CD4-positive, alpha-beta T cell (primary cell): ENCODE measurements at regions not wholly inside any gene's neighbourhood (a gene's known extent, or its start where the extent isn't known, plus 50 kb on each side); places are given as distances from the start of the nearest gene placed in this dataset.

Experiments
- ATAC-seq: fragments of 200-7000 bp; cut with Tn5 transposase; one replicate; pipeline ENCODE4 v1.10.0; 2022; ENCODE audit warnings: mild to moderate bottlenecking; ENCODE audit not compliant: poor library complexity
- CTCF ChIA-PET: fragments of 350-600 bp; sonication (Branson Sonifier 250); formaldehyde crosslinking; loops from one replicate; lab custom pipeline; 2021; ENCODE audit warnings: antibody characterized with exemption, inconsistent platforms; lab: Charles Lee
- POLR2A ChIA-PET: fragments of 350-600 bp; sonication (Branson Sonifier 250); formaldehyde crosslinking; loops from one replicate; lab custom pipeline; 2021; ENCODE audit warnings: antibody characterized with exemption, inconsistent platforms; lab: Charles Lee
- DNase-seq, 14 experiments: peaks; one replicate each; pipeline ENCODE4 v3.0.0-alpha.2; 2013 to 2020; ENCODE audit warnings: mixed read lengths in 2 of 14
- H3K27ac ChIP-seq, 2 donors: one replicate each; pipeline versions ENCODE4 v1.5.1 to v1.7.0; 2013; ENCODE audit warnings: low read length in 2 of 2, low read depth in 1 of 2, mild to moderate bottlenecking in 1 of 2
- H3K27me3 ChIP-seq, 2 experiments: 1 replicate in 1 of 2; 2 replicates in 1 of 2; pipeline versions ENCODE4 v1.6.1 to v1.7.0; 2013; ENCODE audit warnings: low read length in 2 of 2, control low read depth in 1 of 2, mild to moderate bottlenecking in 1 of 2, moderate library complexity in 1 of 2; ENCODE audit not compliant: insufficient read depth in 2 of 2, control insufficient read depth in 1 of 2
- H3K36me3 ChIP-seq: one replicate; pipeline ENCODE4 v1.6.1; 2013; ENCODE audit warnings: low read length, control low read depth; ENCODE audit not compliant: insufficient read depth
- H3K4me1 ChIP-seq: one replicate; pipeline ENCODE4 v1.6.1; 2013; ENCODE audit warnings: low read length, control low read depth; ENCODE audit not compliant: insufficient read depth
- H3K4me3 ChIP-seq: one replicate; pipeline ENCODE4 v1.5.1; 2013; ENCODE audit warnings: mild to moderate bottlenecking, low read length, moderate library complexity
- H3K9me3 ChIP-seq, 2 experiments: 1 replicate in 1 of 2; 2 replicates in 1 of 2; pipeline versions ENCODE4 v1.6.1 to v1.7.0; 2013; ENCODE audit warnings: low read length in 2 of 2, mild to moderate bottlenecking in 2 of 2, control low read depth in 1 of 2, moderate library complexity in 1 of 2; ENCODE audit not compliant: control insufficient read depth in 1 of 2, insufficient read depth in 1 of 2
- H3K27ac Mint-ChIP-seq: one replicate; pipeline ENCODE4 v1.8.0; 2020; ENCODE audit warnings: mixed read lengths
- H3K27me3 Mint-ChIP-seq: one replicate; pipeline ENCODE4 v1.8.0; 2021; ENCODE audit warnings: mixed read lengths
- H3K36me3 Mint-ChIP-seq: one replicate; pipeline ENCODE4 v1.8.0; 2021; ENCODE audit warnings: low read depth, mixed read lengths
- H3K4me1 Mint-ChIP-seq: one replicate; pipeline ENCODE4 v1.8.0; 2021; ENCODE audit warnings: low read depth, mixed read lengths
- H3K4me3 Mint-ChIP-seq: one replicate; pipeline ENCODE4 v1.8.0; 2020; ENCODE audit warnings: mild to moderate bottlenecking, mixed read lengths
- H3K9me3 Mint-ChIP-seq: one replicate; pipeline ENCODE4 v1.8.0; 2020; ENCODE audit warnings: mixed read lengths
- CTCF ChIP-seq: fragments of 200-600 bp; IDR thresholded peaks from one replicate; pipeline ENCODE4 v1.8.0; 2022; ENCODE audit warnings: antibody characterized with exemption, mild to moderate bottlenecking
- intact Hi-C, 2 experiments: fragments of 100-400 bp; cut with DNase I in 1 of 2; cut with micrococcal nuclease in 1 of 2; formaldehyde crosslinking; loops; one replicate each; pipeline versions ENCODE4 v1.15.1 to v1.9.0; 2023 to 2025; cut with DNase I, micrococcal nuclease

DNA sequence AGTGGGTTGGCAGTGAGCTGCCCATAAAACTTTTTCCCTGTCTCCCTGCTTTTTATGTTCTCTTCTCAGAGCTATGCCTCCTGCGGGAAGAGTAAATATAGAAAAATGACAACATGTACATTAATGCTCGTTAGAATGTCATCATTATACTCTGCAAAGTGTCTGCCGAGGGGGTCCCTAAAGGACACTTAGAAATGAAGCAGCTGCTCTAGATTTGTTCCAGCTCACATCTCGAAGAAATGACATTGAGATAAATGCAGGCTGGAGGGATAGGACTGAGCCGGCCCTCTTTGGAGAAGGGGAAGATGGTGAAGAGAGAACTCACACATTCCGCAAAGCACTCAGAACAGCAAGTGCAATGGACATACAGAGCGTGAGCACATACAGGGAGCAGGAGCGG is 240.0 kb downstream of the NXPE2 start:
- CTCF ChIA-PET, result no interaction called here
- Histone ChIP-seq H3K4me3 (no peak overlapping the region), H3K27ac (no peak overlapping the region), H3K4me1 (no peaks in the 10 kb centered on the region), H3K36me3 (no peaks in the 10 kb centered on the region), H3K27me3 (no peaks in the 10 kb centered on the region), H3K9me3 (no peaks in the 10 kb centered on the region)
- no peak overlapping the region for H3K27ac Mint-ChIP-seq
- no peaks in the 10 kb centered on the region for H3K36me3 Mint-ChIP-seq
- POLR2A ChIA-PET, result no interaction called here
- no peaks in the 10 kb centered on the region for H3K4me1 Mint-ChIP-seq
- intact Hi-C loops, result no loop called here
- DNase-seq (no peak), ATAC-seq (no peak)
- H3K4me3 Mint-ChIP-seq, result no peak overlapping the region
- H3K9me3 Mint-ChIP-seq, result peaks cover 3% of the 10 kb centered on the region
- TF ChIP-seq CTCF, result no peak
- no peaks in the 10 kb centered on the region for H3K27me3 Mint-ChIP-seq

DNA sequence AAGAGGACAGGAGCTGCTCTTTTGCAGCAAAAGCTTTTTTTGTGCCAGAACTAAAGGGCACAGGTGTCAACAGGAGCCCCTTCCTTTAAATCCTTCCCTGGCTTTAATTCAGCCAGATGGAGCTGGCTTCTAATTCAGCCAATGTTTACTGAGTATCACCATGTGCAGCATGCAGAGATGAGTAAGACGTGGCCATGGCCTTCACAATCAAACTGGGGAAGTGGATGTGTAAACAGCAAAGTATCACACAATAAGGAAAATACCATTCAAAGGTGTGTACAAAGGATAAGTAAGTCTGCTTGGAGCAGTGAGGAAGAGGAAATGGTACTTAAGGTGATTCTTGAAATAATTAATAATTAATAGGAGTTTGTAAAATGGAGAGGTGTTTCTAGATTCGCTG is 243.4 kb downstream of the NXPE2 start:
- Mint-ChIP-seq H3K4me1 (no peaks in the 10 kb centered on the region), H3K27me3 (no peaks in the 10 kb centered on the region), H3K9me3 (peaks cover 4% of the 10 kb centered on the region), H3K36me3 (no peaks in the 10 kb centered on the region), H3K4me3 (no peak overlapping the region), H3K27ac (no peak overlapping the region)
- H3K4me1 ChIP-seq, result no peaks in the 10 kb centered on the region
- ChIA-PET CTCF (no interaction called here), POLR2A (no interaction called here)
- intact Hi-C loops, result no loop called here
- H3K27me3 ChIP-seq, result no peaks in the 10 kb centered on the region
- H3K36me3 ChIP-seq, result no peaks in the 10 kb centered on the region
- ATAC-seq, result no peak
- no peak for TF ChIP-seq CTCF
- no peak overlapping the region for H3K27ac ChIP-seq
- DNase-seq, result no peak
- no peak overlapping the region for H3K4me3 ChIP-seq
- H3K9me3 ChIP-seq, result no peaks in the 10 kb centered on the region

GRCh38 chr11:114924042-114924441 is 245.7 kb downstream of the NXPE2 start:
- Histone ChIP-seq H3K27me3 (no peaks in the 10 kb centered on the region), H3K4me3 (no peak overlapping the region), H3K4me1 (no peaks in the 10 kb centered on the region), H3K27ac (no peak overlapping the region), H3K9me3 (peaks cover 0 to under 1% of the 10 kb centered on the region in 2 experiments), H3K36me3 (no peaks in the 10 kb centered on the region)
- ChIA-PET POLR2A (no interaction called here), CTCF (no interaction called here)
- H3K27ac Mint-ChIP-seq, result no peak overlapping the region
- H3K4me1 Mint-ChIP-seq, result no peaks in the 10 kb centered on the region
- no peaks in the 10 kb centered on the region for H3K27me3 Mint-ChIP-seq
- ATAC-seq (no peak), DNase-seq (no peak)
- no peak overlapping the region for H3K4me3 Mint-ChIP-seq
- H3K9me3 Mint-ChIP-seq, result peaks cover 4% of the 10 kb centered on the region
- no peaks in the 10 kb centered on the region for H3K36me3 Mint-ChIP-seq
- no peak for TF ChIP-seq CTCF
- intact Hi-C loops, result no loop called here
